A549 (cell line): ENCODE measurements at regions not wholly inside any gene's neighbourhood (a gene's known extent, or its start where the extent isn't known, plus 50 kb on each side); places are given as distances from the start of the nearest gene placed in this dataset.

Experiments
- BCL3 ChIP-seq: fragments of >200 bp; sonication (Bioruptor Twin); formaldehyde crosslinking; IDR thresholded peaks from 3 replicates; pipeline ENCODE4 v1.6.1; 2016
- CTCF ChIP-seq: fragments of >200 bp; sonication (Bioruptor Twin); formaldehyde crosslinking; IDR thresholded peaks from 3 replicates; pipeline ENCODE4 v1.5.1; 2016
- ESRRA ChIP-seq: fragments of 150-350 bp; IDR thresholded peaks from 2 replicates; pipeline ENCODE4 v1.6.1; 2014; ENCODE audit warnings: mild to moderate bottlenecking, low read length, borderline replicate concordance
- FOSL2 ChIP-seq, 2 experiments: fragments of 450-650 bp in 1 of 2; fragments of >200 bp in 1 of 2; sonication (Bioruptor Twin) in 1 of 2; formaldehyde crosslinking; IDR thresholded peaks; 2 replicates each; pipeline versions ENCODE4 v1.5.0 to v1.6.1; 2016 to 2020; ENCODE audit warnings: mild to moderate bottlenecking in 1 of 2, moderate library complexity in 1 of 2
- HEYL ChIP-seq: fragments of 250-450 bp; sonication (Bioruptor Pico); IDR thresholded peaks from 2 replicates; pipeline ENCODE4 v1.8.0; 2021; ENCODE audit warnings: mild to moderate bottlenecking, moderate library complexity
- PBX3 ChIP-seq: IDR thresholded peaks from 2 replicates; pipeline ENCODE4 v1.6.1; 2012
- POLR2A ChIP-seq: IDR thresholded peaks from 2 replicates; pipeline ENCODE4 v1.6.1; 2012; ENCODE audit warnings: mild to moderate bottlenecking, low read length
- RAD21 ChIP-seq, 2 experiments: fragments of >200 bp in 1 of 2; sonication (Bioruptor Twin) in 1 of 2; formaldehyde crosslinking in 1 of 2; IDR thresholded peaks in 1 of 2; conservative IDR thresholded peaks in 1 of 2; 2 replicates in 1 of 2; 3 replicates in 1 of 2; pipeline ENCODE4 v1.6.1; 2012 to 2018; ENCODE audit warnings: inconsistent platforms in 1 of 2
- REST ChIP-seq: fragments of 200-600 bp; sonication (generic); IDR thresholded peaks from 2 replicates; pipeline ENCODE4 v1.6.1; 2016; ENCODE audit warnings: antibody characterized with exemption, mild to moderate bottlenecking, moderate library complexity

- TF ChIP-seq POLR2A: no peak
- no peak for TF ChIP-seq CTCF
- no peak for TF ChIP-seq PBX3
- no peak for TF ChIP-seq FOSL2 (IDR thresholded peaks at IDR 0.05)
- no peak for TF ChIP-seq FOSL2 (CRISPR knock-in tag; IDR thresholded peaks at IDR 0.05)
- TF ChIP-seq REST: no peak
- no peak for TF ChIP-seq HEYL
- TF ChIP-seq ESRRA: no peak
- TF ChIP-seq RAD21 (conservative IDR thresholded peaks at IDR 0.05 in 1 of 2, IDR thresholded peaks at IDR 0.05 in 1 of 2): no peak
- TF ChIP-seq BCL3: no peak
Measured at GRCh38 chr22:47613606-47614350, 851.3 kb downstream of the TBC1D22A start.
